GM21423 (cell line): ENCODE measurements at regions not wholly inside any gene's neighbourhood (a gene's known extent, or its start where the extent isn't known, plus 50 kb on each side); places are given as distances from the start of the nearest gene placed in this dataset.
"Not testable (repeated sequence)": the region's sequence is repeated elsewhere in the genome, so short reads cannot be mapped to it uniquely, and the experiment has no call there.

Experiments used
- ATAC-seq: cut with Tn5 transposase; IDR thresholded peaks from one replicate; pipeline ENCODE4 v1.9.1; 2021; ENCODE audit warnings: mild to moderate bottlenecking, moderate library complexity; ENCODE audit not compliant: unreplicated experiment

GRCh38 chr2:175777337-175777736 is 224.7 kb downstream of the LNPK start:
- ATAC-seq, result not testable (repeated sequence)

- ATAC-seq, result no peak
Measured at GRCh38 chr2:175769200-175769599, 232.9 kb downstream of the LNPK start.

GRCh38 chr2:175766880-175767279 is 235.2 kb downstream of the LNPK start:
- no peak for ATAC-seq

- no peak for ATAC-seq
Measured at GRCh38 chr2:175755656-175756386, 246.2 kb downstream of the LNPK start.

GRCh38 chr2:175755169-175755568 is 246.9 kb downstream of the LNPK start:
- ATAC-seq, result no peak

GRCh38 chr2:175750195-175750594 is 251.9 kb downstream of the LNPK start:
- ATAC-seq, result no peak

- ATAC-seq, result no peak
Measured at GRCh38 chr2:175745911-175746310, 256.2 kb downstream of the LNPK start.

- no peak for ATAC-seq
Measured at GRCh38 chr2:175744000-175744399, 258.1 kb downstream of the LNPK start.

GRCh38 chr2:175743011-175743410 is 259.1 kb downstream of the LNPK start:
- no peak for ATAC-seq

- no peak for ATAC-seq
Measured at GRCh38 chr2:175742367-175742766, 259.7 kb downstream of the LNPK start.

- ATAC-seq, result no peak
Measured at GRCh38 chr2:175741164-175741563, 260.9 kb downstream of the LNPK start.

GRCh38 chr2:175737722-175738361 is 264.2 kb downstream of the LNPK start:
- ATAC-seq, result no peak

- no peak for ATAC-seq
Measured at GRCh38 chr2:175734686-175735085, 267.4 kb downstream of the LNPK start.

GRCh38 chr2:175732531-175732930 is 269.5 kb downstream of the LNPK start:
- no peak for ATAC-seq

GRCh38 chr2:175730050-175730449 is 272.0 kb downstream of the LNPK start:
- no peak for ATAC-seq

GRCh38 chr2:175729049-175729706 is 272.9 kb downstream of the LNPK start:
- no peak for ATAC-seq

GRCh38 chr2:175728032-175728431 is 274.0 kb downstream of the LNPK start:
- no peak for ATAC-seq

GRCh38 chr2:175726223-175726622 is 275.8 kb downstream of the LNPK start:
- ATAC-seq, result no peak

GRCh38 chr2:175709248-175709647 is 292.8 kb downstream of the LNPK start:
- no peak for ATAC-seq

- ATAC-seq, result no peak
Measured at GRCh38 chr2:175707322-175707721, 294.7 kb downstream of the LNPK start.

- ATAC-seq, result not testable (repeated sequence)
Measured at GRCh38 chr2:175704568-175704967, 297.5 kb downstream of the LNPK start.

- ATAC-seq, result no peak
Measured at GRCh38 chr2:175698061-175698460, 304.0 kb downstream of the LNPK start.
